SK-N-SH (cell line): ENCODE measurements at regions not wholly inside any gene's neighbourhood (a gene's known extent, or its start where the extent isn't known, plus 50 kb on each side); places are given as distances from the start of the nearest gene placed in this dataset.

Source experiments
- CHD2 ChIP-seq: fragments of 150-350 bp; IDR thresholded peaks from 2 replicates; pipeline ENCODE4 v1.6.1; 2018; ENCODE audit warnings: low read length; ENCODE audit not compliant: partially characterized antibody
- ELF1 ChIP-seq: IDR thresholded peaks from 2 replicates; pipeline ENCODE4 v1.4.0; 2012
- FOXM1 ChIP-seq: IDR thresholded peaks from 2 replicates; pipeline ENCODE4 v1.4.0; 2012; ENCODE audit warnings: low read depth, mild to moderate bottlenecking
- GABPA ChIP-seq: IDR thresholded peaks from 2 replicates; pipeline ENCODE4 v1.4.0; 2012; ENCODE audit warnings: low read depth, mild to moderate bottlenecking
- GATA2 ChIP-seq: sonication (generic); formaldehyde crosslinking; IDR thresholded peaks from 2 replicates; pipeline ENCODE4 v1.5.0; 2020; ENCODE audit warnings: mild to moderate bottlenecking, missing genetic modification reagents
- JUND ChIP-seq: IDR thresholded peaks from 2 replicates; pipeline ENCODE4 v1.4.0; 2012
- POLR2AphosphoS5 ChIP-seq: IDR thresholded peaks from 2 replicates; pipeline ENCODE4 v1.6.1; 2012; ENCODE audit warnings: low read depth, low read length
- RAD21 ChIP-seq: IDR thresholded peaks from 2 replicates; pipeline ENCODE4 v1.6.1; 2012; ENCODE audit warnings: mild to moderate bottlenecking, low read length
- RCOR1 ChIP-seq: fragments of 150-350 bp; IDR thresholded peaks from 2 replicates; pipeline ENCODE4 v1.6.1; 2017; ENCODE audit warnings: antibody characterized with exemption, low read length
- RFX5 ChIP-seq: IDR thresholded peaks from 2 replicates; pipeline ENCODE4 v1.6.1; 2012; ENCODE audit warnings: mild to moderate bottlenecking, improper control_type of control experiment, low read length
- SMC3 ChIP-seq: IDR thresholded peaks from 2 replicates; pipeline ENCODE4 v1.6.1; 2012; ENCODE audit warnings: low read depth, low read length, improper control_type of control experiment
- TAF1 ChIP-seq: IDR thresholded peaks from 2 replicates; pipeline ENCODE4 v1.6.1; 2012; ENCODE audit warnings: low read depth, mild to moderate bottlenecking, low read length, moderate library complexity, borderline replicate concordance
- TF ChIP-seq, protein P1 (sequence below): fragments of 150-350 bp; IDR thresholded peaks from 2 replicates; pipeline ENCODE4 v1.6.1; 2016; ENCODE audit warnings: mild to moderate bottlenecking, low read depth, low read length
- TF ChIP-seq, protein P2 (sequence below): IDR thresholded peaks from 2 replicates; pipeline ENCODE4 v1.4.0; 2012; ENCODE audit warnings: low read depth, borderline replicate concordance
- TF ChIP-seq, protein P3 (sequence below): fragments of 150-350 bp; IDR thresholded peaks from 2 replicates; pipeline ENCODE4 v1.6.1; 2017; ENCODE audit warnings: antibody characterized with exemption, low read length, low read depth, borderline replicate concordance
- TF ChIP-seq, protein P4 (sequence below): IDR thresholded peaks from 2 replicates; pipeline ENCODE4 v1.4.0; 2012; ENCODE audit warnings: low read depth, borderline replicate concordance
- TF ChIP-seq, protein P5 (sequence below): fragments of 200-600 bp; sonication (generic); IDR thresholded peaks from 2 replicates; pipeline ENCODE4 v1.6.1; 2017; ENCODE audit warnings: antibody characterized with exemption, mild to moderate bottlenecking, moderate library complexity

DNA sequence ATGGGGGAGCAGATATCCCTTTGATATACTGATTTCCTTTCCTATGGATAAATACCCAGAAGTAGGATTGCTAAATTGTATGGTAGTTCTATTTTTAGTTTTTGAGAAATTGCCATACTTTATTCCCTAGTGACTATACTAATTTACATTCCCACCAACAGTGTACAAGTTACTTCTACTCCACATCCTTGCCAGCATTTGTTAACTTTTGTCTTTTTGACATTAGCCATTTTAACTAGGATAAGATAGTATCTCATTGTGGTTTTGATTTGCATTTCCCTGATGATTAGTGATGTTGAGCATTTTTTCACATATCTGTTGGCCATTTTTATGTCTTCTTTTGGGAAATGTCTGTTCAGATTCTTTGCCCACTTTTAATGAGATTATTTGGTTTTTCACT, 620.6 kb upstream of the CAMK1G start (continued):
- TF ChIP-seq, protein P1, sequence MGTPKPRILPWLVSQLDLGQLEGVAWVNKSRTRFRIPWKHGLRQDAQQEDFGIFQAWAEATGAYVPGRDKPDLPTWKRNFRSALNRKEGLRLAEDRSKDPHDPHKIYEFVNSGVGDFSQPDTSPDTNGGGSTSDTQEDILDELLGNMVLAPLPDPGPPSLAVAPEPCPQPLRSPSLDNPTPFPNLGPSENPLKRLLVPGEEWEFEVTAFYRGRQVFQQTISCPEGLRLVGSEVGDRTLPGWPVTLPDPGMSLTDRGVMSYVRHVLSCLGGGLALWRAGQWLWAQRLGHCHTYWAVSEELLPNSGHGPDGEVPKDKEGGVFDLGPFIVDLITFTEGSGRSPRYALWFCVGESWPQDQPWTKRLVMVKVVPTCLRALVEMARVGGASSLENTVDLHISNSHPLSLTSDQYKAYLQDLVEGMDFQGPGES: no peak
- TF ChIP-seq RCOR1 (no peak), GATA2 (CRISPR knock-in tag) (no peak), CHD2 (no peak), POLR2AphosphoS5 (peak; percentile 51; the same call in 1 of the 2 replicates), RFX5 (no peak), JUND (peak; percentile 55; the same call in 1 of the 2 replicates), SMC3 (no peak), FOXM1 (peak; percentile 59; the same call in 1 of the 2 replicates), ELF1 (no peak), TAF1 (no peak), RAD21 (no peak), GABPA (no peak)
- TF ChIP-seq, protein P2, sequence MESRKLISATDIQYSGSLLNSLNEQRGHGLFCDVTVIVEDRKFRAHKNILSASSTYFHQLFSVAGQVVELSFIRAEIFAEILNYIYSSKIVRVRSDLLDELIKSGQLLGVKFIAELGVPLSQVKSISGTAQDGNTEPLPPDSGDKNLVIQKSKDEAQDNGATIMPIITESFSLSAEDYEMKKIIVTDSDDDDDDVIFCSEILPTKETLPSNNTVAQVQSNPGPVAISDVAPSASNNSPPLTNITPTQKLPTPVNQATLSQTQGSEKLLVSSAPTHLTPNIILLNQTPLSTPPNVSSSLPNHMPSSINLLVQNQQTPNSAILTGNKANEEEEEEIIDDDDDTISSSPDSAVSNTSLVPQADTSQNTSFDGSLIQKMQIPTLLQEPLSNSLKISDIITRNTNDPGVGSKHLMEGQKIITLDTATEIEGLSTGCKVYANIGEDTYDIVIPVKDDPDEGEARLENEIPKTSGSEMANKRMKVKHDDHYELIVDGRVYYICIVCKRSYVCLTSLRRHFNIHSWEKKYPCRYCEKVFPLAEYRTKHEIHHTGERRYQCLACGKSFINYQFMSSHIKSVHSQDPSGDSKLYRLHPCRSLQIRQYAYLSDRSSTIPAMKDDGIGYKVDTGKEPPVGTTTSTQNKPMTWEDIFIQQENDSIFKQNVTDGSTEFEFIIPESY: no peak
- TF ChIP-seq, protein P3, sequence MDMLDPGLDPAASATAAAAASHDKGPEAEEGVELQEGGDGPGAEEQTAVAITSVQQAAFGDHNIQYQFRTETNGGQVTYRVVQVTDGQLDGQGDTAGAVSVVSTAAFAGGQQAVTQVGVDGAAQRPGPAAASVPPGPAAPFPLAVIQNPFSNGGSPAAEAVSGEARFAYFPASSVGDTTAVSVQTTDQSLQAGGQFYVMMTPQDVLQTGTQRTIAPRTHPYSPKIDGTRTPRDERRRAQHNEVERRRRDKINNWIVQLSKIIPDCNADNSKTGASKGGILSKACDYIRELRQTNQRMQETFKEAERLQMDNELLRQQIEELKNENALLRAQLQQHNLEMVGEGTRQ: no peak
- TF ChIP-seq, protein P4, sequence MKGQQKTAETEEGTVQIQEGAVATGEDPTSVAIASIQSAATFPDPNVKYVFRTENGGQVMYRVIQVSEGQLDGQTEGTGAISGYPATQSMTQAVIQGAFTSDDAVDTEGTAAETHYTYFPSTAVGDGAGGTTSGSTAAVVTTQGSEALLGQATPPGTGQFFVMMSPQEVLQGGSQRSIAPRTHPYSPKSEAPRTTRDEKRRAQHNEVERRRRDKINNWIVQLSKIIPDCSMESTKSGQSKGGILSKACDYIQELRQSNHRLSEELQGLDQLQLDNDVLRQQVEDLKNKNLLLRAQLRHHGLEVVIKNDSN: no peak
- TF ChIP-seq, protein P5, sequence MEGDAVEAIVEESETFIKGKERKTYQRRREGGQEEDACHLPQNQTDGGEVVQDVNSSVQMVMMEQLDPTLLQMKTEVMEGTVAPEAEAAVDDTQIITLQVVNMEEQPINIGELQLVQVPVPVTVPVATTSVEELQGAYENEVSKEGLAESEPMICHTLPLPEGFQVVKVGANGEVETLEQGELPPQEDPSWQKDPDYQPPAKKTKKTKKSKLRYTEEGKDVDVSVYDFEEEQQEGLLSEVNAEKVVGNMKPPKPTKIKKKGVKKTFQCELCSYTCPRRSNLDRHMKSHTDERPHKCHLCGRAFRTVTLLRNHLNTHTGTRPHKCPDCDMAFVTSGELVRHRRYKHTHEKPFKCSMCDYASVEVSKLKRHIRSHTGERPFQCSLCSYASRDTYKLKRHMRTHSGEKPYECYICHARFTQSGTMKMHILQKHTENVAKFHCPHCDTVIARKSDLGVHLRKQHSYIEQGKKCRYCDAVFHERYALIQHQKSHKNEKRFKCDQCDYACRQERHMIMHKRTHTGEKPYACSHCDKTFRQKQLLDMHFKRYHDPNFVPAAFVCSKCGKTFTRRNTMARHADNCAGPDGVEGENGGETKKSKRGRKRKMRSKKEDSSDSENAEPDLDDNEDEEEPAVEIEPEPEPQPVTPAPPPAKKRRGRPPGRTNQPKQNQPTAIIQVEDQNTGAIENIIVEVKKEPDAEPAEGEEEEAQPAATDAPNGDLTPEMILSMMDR: no peak
- TF ChIP-seq, all 33 proteins: peak for 10
